ENCODE measurements at regions not wholly inside any gene's neighbourhood (a gene's known extent, or its start where the extent isn't known, plus 50 kb on each side); places are given as distances from the start of the nearest gene placed in this dataset.
"Not testable (repeated sequence)": the region's sequence is repeated elsewhere in the genome, so short reads cannot be mapped to it uniquely, and the experiment has no call there.

DNA sequence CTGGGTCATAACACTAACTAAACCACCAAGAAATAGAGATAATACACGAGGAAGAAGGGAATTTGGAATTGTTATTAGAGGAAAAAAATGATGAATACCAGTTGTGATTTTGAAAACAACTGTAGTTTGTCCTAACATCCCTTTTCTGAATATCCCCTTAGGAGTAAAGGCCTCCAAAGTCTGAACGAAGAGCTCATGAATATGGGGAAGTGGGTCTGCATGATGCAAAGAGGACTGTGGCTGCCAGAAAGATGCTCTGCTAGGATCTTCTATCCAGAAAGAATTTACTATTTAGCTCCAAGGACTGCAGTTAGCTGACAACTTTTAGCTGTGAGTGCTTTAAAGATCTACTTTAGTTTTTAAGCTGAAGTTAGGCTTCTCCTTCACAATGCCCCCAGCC is 308.8 kb upstream of the HS3ST5 start:
- H3K4me1 ChIP-seq (ENCODE audit: insufficient read depth, low read length), result no peaks in the 10 kb centered on the region
- no peaks in the 10 kb centered on the region for H3K36me3 ChIP-seq (ENCODE audit: insufficient read depth, low read length)
- no peaks in the 10 kb centered on the region for H3K27me3 ChIP-seq (ENCODE audit: insufficient read depth, low read length)
- H3K27ac ChIP-seq (ENCODE audit: low read depth, low read length), result no peak overlapping the region
- no peak overlapping the region for H3K4me3 ChIP-seq (ENCODE audit: low read length)
- 80% methylated on average over 1 of the region's 2 CpGs for WGBS
- no peak overlapping the region for H3K9ac ChIP-seq (ENCODE audit: low read depth, low read length)
- H3K9me3 ChIP-seq (ENCODE audit: insufficient read depth, low read depth, low read length), result no peaks in the 10 kb centered on the region

DNA sequence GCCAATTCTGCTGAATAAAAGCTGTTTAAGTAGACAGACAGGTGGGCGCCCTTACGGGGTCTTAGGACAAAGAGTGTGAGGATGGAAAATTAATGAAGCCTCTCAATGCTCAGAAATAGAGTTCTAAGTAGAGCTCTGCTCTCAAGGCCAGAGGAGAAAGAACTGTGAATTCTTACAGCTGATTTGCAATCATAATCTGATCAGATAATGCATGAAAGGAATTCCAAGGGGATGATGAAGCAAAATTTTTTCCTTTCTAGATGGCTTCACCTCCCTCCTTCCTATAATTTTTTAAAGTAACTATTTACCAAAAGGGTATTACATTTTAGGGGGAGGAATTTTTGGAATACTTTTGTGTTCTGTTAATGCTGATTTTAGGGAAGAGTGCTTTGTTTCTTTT is 308.1 kb upstream of the HS3ST5 start:
- Histone ChIP-seq H3K36me3 (ENCODE audit: insufficient read depth, low read length) (no peaks in the 10 kb centered on the region), H3K4me3 (ENCODE audit: low read length) (no peak overlapping the region), H3K4me1 (ENCODE audit: insufficient read depth, low read length) (no peaks in the 10 kb centered on the region), H3K27me3 (ENCODE audit: insufficient read depth, low read length) (no peaks in the 10 kb centered on the region), H3K9ac (ENCODE audit: low read depth, low read length) (no peak overlapping the region), H3K9me3 (ENCODE audit: insufficient read depth, low read depth, low read length) (no peaks in the 10 kb centered on the region), H3K27ac (ENCODE audit: low read depth, low read length) (no peak overlapping the region)
- WGBS, result 86% methylated on average over 2 of the region's 2 CpGs

DNA sequence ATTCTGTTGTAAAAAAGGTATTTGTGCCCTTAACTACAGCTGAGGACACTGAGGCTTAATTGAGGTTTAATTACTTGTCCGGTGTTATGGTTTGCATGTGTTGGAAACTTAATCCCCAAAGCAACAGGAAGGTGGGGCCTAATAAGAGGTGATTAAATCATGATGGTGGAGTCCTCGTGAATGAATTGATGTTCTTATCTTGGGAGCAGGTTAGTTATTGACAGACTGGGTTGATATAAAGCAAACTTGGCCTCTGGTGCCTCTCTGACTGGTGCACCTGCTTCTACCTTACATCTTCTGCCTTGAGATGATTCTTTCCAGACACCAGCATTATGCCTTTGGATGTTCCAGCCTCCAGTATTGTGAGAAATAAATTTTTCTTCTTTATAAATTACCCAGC is 306.5 kb upstream of the HS3ST5 start:
- H3K36me3 ChIP-seq (ENCODE audit: insufficient read depth, low read length), result no peaks in the 10 kb centered on the region
- H3K9me3 ChIP-seq (ENCODE audit: insufficient read depth, low read depth, low read length), result no peaks in the 10 kb centered on the region
- H3K4me1 ChIP-seq (ENCODE audit: insufficient read depth, low read length), result no peaks in the 10 kb centered on the region
- 92% methylated on average over 2 of the region's 2 CpGs for WGBS
- no peaks in the 10 kb centered on the region for H3K27me3 ChIP-seq (ENCODE audit: insufficient read depth, low read length)
- H3K27ac ChIP-seq (ENCODE audit: low read depth, low read length), result no peak overlapping the region
- no peak overlapping the region for H3K4me3 ChIP-seq (ENCODE audit: low read length)
- no peak overlapping the region for H3K9ac ChIP-seq (ENCODE audit: low read depth, low read length)

DNA sequence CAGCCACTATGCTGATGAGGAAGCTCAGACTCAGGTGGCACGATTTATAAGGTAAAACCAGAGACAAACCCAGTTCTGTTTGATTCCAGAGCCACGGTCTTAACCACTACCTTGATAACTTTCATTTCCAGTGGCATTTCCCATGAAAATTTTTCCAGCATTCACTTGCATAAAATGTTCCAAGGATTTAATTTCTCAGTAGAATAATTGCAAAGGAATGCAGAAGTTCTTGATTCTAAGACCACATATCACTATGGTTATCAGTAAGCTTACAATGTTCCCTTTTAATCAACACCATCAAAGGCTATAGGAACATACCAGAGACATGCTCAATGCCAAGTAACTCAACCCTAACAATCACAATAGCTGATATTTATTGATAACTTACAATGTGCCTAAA is 306.0 kb upstream of the HS3ST5 start:
- no peak overlapping the region for H3K4me3 ChIP-seq (ENCODE audit: low read length)
- no peak overlapping the region for H3K9ac ChIP-seq (ENCODE audit: low read depth, low read length)
- no peak overlapping the region for H3K27ac ChIP-seq (ENCODE audit: low read depth, low read length)
- WGBS, result 88% methylated on average over 2 of the region's 2 CpGs
- H3K9me3 ChIP-seq (ENCODE audit: insufficient read depth, low read depth, low read length), result no peaks in the 10 kb centered on the region
- H3K27me3 ChIP-seq (ENCODE audit: insufficient read depth, low read length), result no peaks in the 10 kb centered on the region
- H3K36me3 ChIP-seq (ENCODE audit: insufficient read depth, low read length), result no peaks in the 10 kb centered on the region
- no peaks in the 10 kb centered on the region for H3K4me1 ChIP-seq (ENCODE audit: insufficient read depth, low read length)

DNA sequence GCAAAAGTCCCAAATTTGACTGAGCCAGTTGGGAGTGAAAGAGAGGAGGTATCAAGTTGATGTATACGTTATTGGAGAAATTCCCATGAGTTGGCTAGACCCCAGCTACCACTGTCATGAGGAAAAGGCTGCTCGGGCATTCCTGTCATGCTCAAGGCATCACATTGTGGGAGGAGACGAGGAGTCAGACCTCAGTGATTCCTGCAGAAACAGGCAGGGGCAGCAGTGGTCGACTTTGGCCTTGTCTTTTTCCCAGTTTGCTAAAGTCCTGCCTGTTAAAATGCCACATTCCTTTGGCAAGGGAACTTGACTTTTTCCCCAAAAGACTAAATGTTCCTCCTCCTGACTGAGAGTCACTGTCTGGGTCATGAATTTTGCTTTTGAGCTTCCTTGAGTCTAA is 295.5 kb upstream of the HS3ST5 start:
- Histone ChIP-seq H3K27ac (ENCODE audit: low read depth, low read length) (no peak overlapping the region), H3K36me3 (ENCODE audit: insufficient read depth, low read length) (no peaks in the 10 kb centered on the region), H3K4me1 (ENCODE audit: insufficient read depth, low read length) (no peaks in the 10 kb centered on the region), H3K9me3 (ENCODE audit: insufficient read depth, low read depth, low read length) (no peaks in the 10 kb centered on the region), H3K4me3 (ENCODE audit: low read length) (no peak overlapping the region), H3K27me3 (ENCODE audit: insufficient read depth, low read length) (no peaks in the 10 kb centered on the region), H3K9ac (ENCODE audit: low read depth, low read length) (no peak overlapping the region)
- WGBS, result 58% methylated on average over 4 of the region's 4 CpGs

DNA sequence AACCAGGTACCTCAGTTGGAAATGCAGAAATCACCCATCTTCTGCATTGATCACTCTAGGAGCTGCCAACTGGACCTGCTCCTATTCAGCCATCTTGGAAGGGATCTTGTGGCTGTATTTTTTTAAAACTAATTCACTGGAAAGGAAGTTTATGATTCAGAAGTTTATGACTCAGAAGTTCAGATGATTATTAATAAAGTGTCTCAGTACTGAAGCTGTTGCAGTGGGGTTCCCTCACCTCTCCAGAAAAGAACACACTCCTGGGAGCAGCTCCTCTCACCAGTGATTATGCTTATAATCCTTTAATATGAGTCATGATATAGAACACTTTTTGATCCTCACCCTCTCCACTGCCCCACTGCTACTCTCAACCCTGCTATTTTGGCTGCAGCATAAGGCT is 291.2 kb upstream of the HS3ST5 start:
- H3K9me3 ChIP-seq (ENCODE audit: insufficient read depth, low read depth, low read length), result no peaks in the 10 kb centered on the region
- no peak overlapping the region for H3K27ac ChIP-seq (ENCODE audit: low read depth, low read length)
- H3K4me3 ChIP-seq (ENCODE audit: low read length), result no peak overlapping the region
- H3K36me3 ChIP-seq (ENCODE audit: insufficient read depth, low read length), result no peaks in the 10 kb centered on the region
- H3K9ac ChIP-seq (ENCODE audit: low read depth, low read length), result no peak overlapping the region
- H3K27me3 ChIP-seq (ENCODE audit: insufficient read depth, low read length), result no peaks in the 10 kb centered on the region
- no peaks in the 10 kb centered on the region for H3K4me1 ChIP-seq (ENCODE audit: insufficient read depth, low read length)

DNA sequence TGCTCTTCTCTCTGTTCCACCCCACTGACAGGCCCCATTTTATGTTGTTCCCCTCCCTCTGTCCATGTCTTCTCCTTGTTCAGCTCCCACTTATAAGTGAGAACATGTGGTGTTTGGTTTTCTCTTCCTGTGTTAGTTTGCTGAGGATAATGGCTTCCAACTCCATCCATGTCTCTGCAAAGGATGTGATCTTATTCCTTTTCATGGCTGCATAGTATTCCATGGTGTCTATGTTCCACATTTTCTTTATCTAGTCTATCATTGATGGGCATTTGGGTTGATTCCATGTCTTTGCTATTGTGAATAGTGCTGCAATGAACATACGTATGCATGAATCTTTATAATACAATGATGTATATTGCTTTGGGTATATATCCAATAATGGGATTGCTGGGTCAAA is 283.4 kb upstream of the HS3ST5 start:
- H3K4me3 ChIP-seq (ENCODE audit: low read length); H3K27ac ChIP-seq (ENCODE audit: low read depth, low read length): not testable (repeated sequence)
- WGBS, result 100% methylated on average over 1 of the region's 1 CpG

DNA sequence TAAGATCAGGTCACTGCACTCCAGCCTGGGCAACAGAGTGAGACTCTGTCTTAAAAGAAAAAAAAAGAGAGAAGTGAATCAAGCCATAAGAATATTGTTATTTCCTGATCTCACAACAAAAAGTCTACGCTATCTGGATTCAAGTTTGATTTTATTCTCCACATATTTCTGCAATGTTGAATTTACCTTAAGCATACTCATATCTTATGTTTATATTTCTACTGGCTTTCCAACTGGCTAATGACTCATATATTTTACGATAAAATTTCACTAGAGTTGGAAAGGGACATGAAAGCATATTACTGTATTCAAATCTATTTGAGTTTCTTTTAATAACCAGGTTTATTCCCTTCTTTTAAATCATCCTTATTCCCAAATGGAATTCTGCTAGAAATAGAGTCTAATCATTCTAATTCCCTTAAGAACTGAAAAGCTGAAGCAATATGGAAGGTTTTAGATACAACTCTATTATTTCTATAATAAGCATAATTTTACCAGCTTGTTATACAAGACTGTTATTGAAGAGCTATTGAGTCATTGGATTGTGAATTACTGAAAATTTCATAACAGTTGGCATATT is 276.9 kb upstream of the HS3ST5 start:
- no peak overlapping the region for H3K4me3 ChIP-seq (ENCODE audit: low read length)
- 0 out of 2 replicates have a peak, but pooled peaks cover 7% of the 10 kb centered on the region for H3K4me1 ChIP-seq (ENCODE audit: insufficient read depth, low read length)
- H3K9ac ChIP-seq (ENCODE audit: low read depth, low read length), result no peak overlapping the region
- H3K36me3 ChIP-seq (ENCODE audit: insufficient read depth, low read length), result no peaks in the 10 kb centered on the region
- no peaks in the 10 kb centered on the region for H3K27me3 ChIP-seq (ENCODE audit: insufficient read depth, low read length)
- no CpG with 5 or more reads among the region's 2 CpGs for WGBS
- H3K9me3 ChIP-seq (ENCODE audit: insufficient read depth, low read depth, low read length), result no peaks in the 10 kb centered on the region
- H3K27ac ChIP-seq (ENCODE audit: low read depth, low read length), result no peak overlapping the region

More for the DNA sequence above, 283.4 kb upstream of the HS3ST5 start:
- H3K9me3 ChIP-seq (ENCODE audit: insufficient read depth, low read depth, low read length); H3K9ac ChIP-seq (ENCODE audit: low read depth, low read length); H3K27me3 ChIP-seq (ENCODE audit: insufficient read depth, low read length); H3K4me1 ChIP-seq (ENCODE audit: insufficient read depth, low read length); H3K36me3 ChIP-seq (ENCODE audit: insufficient read depth, low read length): not testable (repeated sequence)

DNA sequence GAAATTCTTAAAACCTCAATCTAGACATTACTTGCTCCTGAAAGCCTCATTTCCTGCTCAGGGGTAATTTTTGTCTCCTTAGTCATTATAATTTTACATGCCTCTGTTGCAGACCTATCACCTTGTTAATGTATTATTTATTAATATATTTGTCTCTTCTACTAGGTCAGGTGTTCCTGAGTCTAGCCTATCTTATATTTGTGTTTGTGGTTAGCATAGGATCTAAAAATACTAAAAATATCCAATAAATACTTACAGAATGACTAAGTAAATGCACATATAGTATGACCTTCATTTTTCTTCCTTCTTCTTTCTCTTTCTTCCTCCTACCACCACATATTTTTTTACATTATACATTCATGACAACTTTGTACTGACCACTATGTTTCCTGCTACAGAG is 268.9 kb upstream of the HS3ST5 start:
- Histone ChIP-seq H3K36me3 (ENCODE audit: insufficient read depth, low read length) (no peaks in the 10 kb centered on the region), H3K4me1 (ENCODE audit: insufficient read depth, low read length) (no peaks in the 10 kb centered on the region), H3K4me3 (ENCODE audit: low read length) (no peak overlapping the region), H3K9ac (ENCODE audit: low read depth, low read length) (no peak overlapping the region), H3K27ac (ENCODE audit: low read depth, low read length) (no peak overlapping the region), H3K27me3 (ENCODE audit: insufficient read depth, low read length) (no peaks in the 10 kb centered on the region), H3K9me3 (ENCODE audit: insufficient read depth, low read depth, low read length) (no peaks in the 10 kb centered on the region)

DNA sequence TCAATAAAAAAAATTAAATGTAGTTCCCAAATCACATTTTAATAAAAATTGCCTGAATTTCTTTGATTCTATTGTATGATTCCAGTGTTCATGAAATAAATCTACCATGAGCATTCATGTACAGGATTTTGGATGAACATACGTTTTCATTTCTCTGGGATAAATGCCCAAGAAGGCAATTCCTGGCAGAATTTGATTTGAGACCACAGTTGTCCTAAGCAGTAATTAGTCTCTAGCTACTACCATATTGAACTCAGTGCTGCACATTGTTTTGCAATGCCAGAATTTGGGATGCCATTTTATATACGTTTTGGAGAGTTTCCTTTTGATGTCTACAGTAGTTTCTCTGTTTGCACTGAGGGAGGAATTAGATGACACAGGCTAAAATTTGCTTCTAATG is 265.3 kb upstream of the HS3ST5 start:
- H3K4me3 ChIP-seq (ENCODE audit: low read length), result no peak overlapping the region
- WGBS, result 88% methylated on average over 2 of the region's 2 CpGs
- no peaks in the 10 kb centered on the region for H3K9me3 ChIP-seq (ENCODE audit: insufficient read depth, low read depth, low read length)
- no peaks in the 10 kb centered on the region for H3K4me1 ChIP-seq (ENCODE audit: insufficient read depth, low read length)
- no peaks in the 10 kb centered on the region for H3K36me3 ChIP-seq (ENCODE audit: insufficient read depth, low read length)
- no peak overlapping the region for H3K27ac ChIP-seq (ENCODE audit: low read depth, low read length)
- no peaks in the 10 kb centered on the region for H3K27me3 ChIP-seq (ENCODE audit: insufficient read depth, low read length)
- no peak overlapping the region for H3K9ac ChIP-seq (ENCODE audit: low read depth, low read length)

DNA sequence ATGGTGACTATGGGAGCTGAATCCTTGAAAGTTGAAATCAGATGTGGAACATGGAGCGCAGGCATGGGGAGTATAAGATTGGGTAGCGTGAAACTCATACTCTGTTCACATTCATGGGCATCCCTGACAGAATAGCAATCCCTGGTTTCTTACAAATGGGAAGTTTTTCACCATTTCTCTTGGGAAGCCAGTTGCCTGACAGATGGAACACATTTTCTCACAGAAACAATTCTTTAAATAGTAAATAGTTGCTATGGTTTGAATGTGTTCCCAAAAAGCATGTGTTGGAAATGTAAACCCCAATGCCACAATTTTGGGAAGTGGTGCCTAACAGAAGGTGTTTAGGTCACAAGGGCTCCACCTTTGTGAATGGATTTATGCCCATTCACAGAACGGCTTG is 262.8 kb upstream of the HS3ST5 start:
- no peaks in the 10 kb centered on the region for H3K4me1 ChIP-seq (ENCODE audit: insufficient read depth, low read length)
- WGBS, result 97% methylated on average over 3 of the region's 3 CpGs

DNA sequence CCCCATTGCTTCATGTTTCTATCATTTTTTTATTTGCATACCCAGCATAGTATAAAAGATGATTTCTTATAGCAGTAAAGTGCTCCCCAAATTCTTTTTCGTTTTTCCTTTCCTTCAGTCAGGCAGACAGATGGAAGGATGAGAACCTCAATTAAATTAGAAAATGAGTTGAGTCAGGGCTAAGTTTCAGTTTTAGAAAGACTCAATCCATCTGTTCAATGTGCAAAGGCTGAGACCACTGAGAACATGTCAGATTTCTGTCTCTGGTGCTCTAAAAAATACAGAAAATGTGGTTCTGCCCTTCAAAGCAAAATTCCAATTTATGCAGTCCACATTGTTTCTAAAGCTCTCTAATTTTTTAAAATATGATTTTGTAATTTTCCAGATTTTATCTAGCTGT is 257.6 kb upstream of the HS3ST5 start:
- H3K27me3 ChIP-seq (ENCODE audit: insufficient read depth, low read length), result no peaks in the 10 kb centered on the region
- H3K9ac ChIP-seq (ENCODE audit: low read depth, low read length), result no peak overlapping the region
- WGBS, result 100% methylated on average over 1 of the region's 1 CpG

More for the DNA sequence above, 262.8 kb upstream of the HS3ST5 start:
- no peak overlapping the region for H3K9ac ChIP-seq (ENCODE audit: low read depth, low read length)
- H3K27ac ChIP-seq (ENCODE audit: low read depth, low read length), result no peak overlapping the region
- no peaks in the 10 kb centered on the region for H3K36me3 ChIP-seq (ENCODE audit: insufficient read depth, low read length)
- no peak overlapping the region for H3K4me3 ChIP-seq (ENCODE audit: low read length)
- H3K27me3 ChIP-seq (ENCODE audit: insufficient read depth, low read length), result no peaks in the 10 kb centered on the region
- no peaks in the 10 kb centered on the region for H3K9me3 ChIP-seq (ENCODE audit: insufficient read depth, low read depth, low read length)

More for the DNA sequence above, 257.6 kb upstream of the HS3ST5 start:
- Histone ChIP-seq H3K36me3 (ENCODE audit: insufficient read depth, low read length) (no peaks in the 10 kb centered on the region), H3K9me3 (ENCODE audit: insufficient read depth, low read depth, low read length) (no peaks in the 10 kb centered on the region), H3K4me3 (ENCODE audit: low read length) (no peak overlapping the region), H3K27ac (ENCODE audit: low read depth, low read length) (no peak overlapping the region), H3K4me1 (ENCODE audit: insufficient read depth, low read length) (no peaks in the 10 kb centered on the region)
